Right ventricle myocardium superior (tissue), 1 donor: ENCODE measurements at regions not wholly inside any gene's neighbourhood (a gene's known extent, or its start where the extent isn't known, plus 50 kb on each side); places are given as distances from the start of the nearest gene placed in this dataset.
A peak's percentile ranks its signal among the peaks of the same experiment; 100 is the strongest.
"Not testable (repeated sequence)": the region's sequence is repeated elsewhere in the genome, so short reads cannot be mapped to it uniquely, and the experiment has no call there.

ENCODE experiments used
- ATAC-seq: fragments of 200-7000 bp; cut with Tn5 transposase; one replicate; pipeline ENCODE4 v1.9.1; 2020; ENCODE audit warnings: mild to moderate bottlenecking; ENCODE audit not compliant: poor library complexity
- DNase-seq: peaks from one replicate; pipeline ENCODE4 v3.0.0-alpha.2; 2020
- intact Hi-C: fragments of 100-400 bp; cut with DNase I; formaldehyde crosslinking; loops from one replicate; pipeline ENCODE4 v1.11.2; 2022
- donor health status: DM: no; HTN: yes; CAD: no; lungs with severe emphysema.

GRCh38 chr3:513301-513700 is 316.7 kb downstream of the CHL1 start:
- ATAC-seq (no peak), DNase-seq (no peak)
- intact Hi-C loops = no loop called here

- ATAC-seq (no peak), DNase-seq (no peak)
- intact Hi-C loops = no loop called here
Observed at GRCh38 chr3:514192-514591, 317.6 kb downstream of the CHL1 start.

- DNase-seq (no peak), ATAC-seq (no peak)
- intact Hi-C loops = no loop called here
Observed at GRCh38 chr3:519026-519425, 322.5 kb downstream of the CHL1 start.

DNA sequence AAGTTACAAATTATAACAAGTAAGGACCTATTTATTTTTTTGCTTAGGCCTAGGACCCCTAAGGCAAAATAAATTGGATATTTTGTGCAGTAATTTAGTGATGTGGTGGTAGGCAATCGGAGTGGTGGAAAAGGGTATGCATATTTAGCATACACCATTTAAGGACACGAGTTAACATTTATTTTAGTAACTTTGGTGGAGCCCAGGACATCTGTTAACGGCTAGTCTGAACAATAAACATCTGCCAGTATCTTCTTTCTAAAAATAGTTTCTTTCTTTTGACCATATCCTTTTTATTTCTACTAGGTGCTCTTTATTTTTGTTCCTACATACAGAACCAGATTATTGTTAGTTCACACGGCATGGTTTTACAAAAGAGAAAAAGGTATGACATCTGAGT is 326.3 kb downstream of the CHL1 start:
- no peak for DNase-seq
- ATAC-seq = no peak
- intact Hi-C loops = no loop called here

DNA sequence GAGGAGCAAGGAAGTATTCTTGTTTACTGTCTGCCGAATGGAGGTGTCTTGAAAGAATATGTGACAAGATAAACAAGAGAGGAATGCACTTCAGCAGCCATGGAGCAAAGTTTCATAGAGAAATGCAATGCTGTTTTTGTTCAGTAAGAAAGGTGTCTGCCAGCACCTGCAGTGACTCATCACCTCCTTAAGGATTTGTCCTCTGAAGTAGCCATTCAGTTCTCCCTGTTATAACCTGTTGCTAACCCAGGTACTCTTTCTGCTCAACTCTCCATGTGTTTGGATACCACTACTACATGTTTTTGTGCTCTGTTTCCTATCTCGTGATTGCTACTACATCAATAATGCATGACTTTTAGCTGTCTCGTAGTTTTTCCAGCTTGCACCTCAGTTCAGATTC is 328.9 kb downstream of the CHL1 start:
- intact Hi-C loops = no loop called here
- ATAC-seq = no peak
- no peak for DNase-seq

DNA sequence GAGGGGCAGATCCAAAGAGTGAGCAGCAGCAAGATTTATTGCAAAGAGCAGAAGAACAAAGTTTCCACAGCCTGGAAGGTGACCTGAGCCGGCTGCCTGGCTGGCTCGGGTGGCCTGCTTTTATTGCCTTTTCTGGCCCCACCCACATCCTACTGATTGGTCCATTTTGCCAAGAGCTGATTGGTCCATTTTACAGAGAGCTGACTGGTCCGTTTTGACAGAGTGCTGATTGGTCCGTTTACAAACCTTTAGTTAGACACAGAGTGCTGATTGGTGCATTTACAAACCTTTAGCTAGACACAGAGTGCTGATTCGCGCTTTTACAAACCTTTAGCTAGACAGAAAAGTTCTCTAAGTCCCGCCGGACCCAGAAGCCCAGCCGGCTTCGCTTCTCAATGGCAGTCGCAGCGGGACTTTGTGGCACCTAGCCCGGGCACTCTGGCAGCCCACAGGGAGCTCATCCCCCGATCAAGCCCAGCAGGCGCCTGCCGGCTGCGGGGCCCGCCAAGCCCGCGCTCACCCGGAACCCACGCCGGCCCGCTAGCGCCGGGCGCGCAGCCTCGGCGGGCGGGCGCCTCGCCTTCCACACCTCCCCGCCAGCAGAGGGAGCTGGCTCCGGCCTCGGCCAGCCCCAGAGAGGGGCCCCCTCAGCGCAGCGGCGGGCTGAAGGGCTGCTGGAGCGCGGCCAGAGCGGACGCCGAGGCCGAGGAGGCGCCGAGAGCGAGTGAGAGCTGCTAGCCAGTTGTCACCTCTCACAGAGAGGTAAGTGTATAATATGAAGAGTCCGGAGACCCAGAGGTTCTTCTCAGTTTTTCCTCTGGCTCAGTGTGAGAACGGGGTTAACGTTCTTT is 339.2 kb downstream of the CHL1 start:
- intact Hi-C loops = no loop called here
- DNase-seq (peak; percentile 53), ATAC-seq (peak; percentile 45)

- ATAC-seq (no peak), DNase-seq (no peak)
- intact Hi-C loops = no loop called here
Observed at GRCh38 chr3:536417-536813, 339.9 kb downstream of the CHL1 start.

- intact Hi-C loops = no loop called here
- DNase-seq (no peak), ATAC-seq (no peak)
Observed at GRCh38 chr3:541062-541801, 344.7 kb downstream of the CHL1 start.

GRCh38 chr3:542021-542420 is 345.5 kb downstream of the CHL1 start:
- ATAC-seq (no peak), DNase-seq (no peak)
- intact Hi-C loops = no loop called here

DNA sequence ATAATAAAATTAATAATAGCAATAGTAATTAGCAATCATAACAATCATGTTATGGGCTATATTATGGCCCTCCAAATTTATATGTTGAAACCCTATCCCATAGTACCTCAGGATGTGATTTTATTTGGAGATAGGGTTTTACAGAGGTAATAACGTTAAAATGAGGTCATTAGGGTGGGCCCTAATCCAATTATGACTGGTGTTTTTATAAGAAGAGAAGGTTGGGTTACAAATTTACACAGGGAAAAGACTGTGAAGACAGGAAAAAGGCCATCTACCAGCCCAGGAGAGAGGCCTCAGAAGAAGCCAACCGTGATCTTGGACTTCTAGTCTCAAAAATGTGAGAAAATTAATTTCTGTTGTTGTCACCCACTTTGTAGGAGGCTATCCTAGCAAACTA is 353.1 kb downstream of the CHL1 start:
- intact Hi-C loops = no loop called here
- DNase-seq = no peak

GRCh38 chr3:550471-550870 is 353.9 kb downstream of the CHL1 start:
- ATAC-seq (no peak), DNase-seq (no peak)
- intact Hi-C loops = no loop called here

More for the DNA sequence above, 353.1 kb downstream of the CHL1 start:
- no peak for ATAC-seq

DNA sequence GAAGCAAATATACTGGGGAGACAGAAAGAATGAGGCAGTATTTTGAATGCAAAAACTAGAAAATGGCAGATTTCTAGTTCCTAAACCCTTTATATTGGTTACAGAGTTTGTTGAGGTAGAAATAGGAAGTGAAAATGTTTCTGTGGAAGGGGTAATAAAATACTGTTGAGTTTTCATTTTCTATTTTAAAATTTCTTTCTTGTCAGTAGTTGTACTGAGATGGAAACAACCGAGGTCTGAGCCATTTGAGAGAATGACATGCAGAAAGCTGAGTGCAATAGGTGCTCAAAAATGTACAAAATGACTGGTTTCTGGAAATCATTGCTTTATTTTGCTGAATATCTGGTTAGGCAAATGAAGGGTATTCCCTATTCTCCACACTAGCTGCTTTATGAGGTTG is 361.4 kb downstream of the CHL1 start:
- intact Hi-C loops = no loop called here
- no peak for DNase-seq
- ATAC-seq = no peak

DNA sequence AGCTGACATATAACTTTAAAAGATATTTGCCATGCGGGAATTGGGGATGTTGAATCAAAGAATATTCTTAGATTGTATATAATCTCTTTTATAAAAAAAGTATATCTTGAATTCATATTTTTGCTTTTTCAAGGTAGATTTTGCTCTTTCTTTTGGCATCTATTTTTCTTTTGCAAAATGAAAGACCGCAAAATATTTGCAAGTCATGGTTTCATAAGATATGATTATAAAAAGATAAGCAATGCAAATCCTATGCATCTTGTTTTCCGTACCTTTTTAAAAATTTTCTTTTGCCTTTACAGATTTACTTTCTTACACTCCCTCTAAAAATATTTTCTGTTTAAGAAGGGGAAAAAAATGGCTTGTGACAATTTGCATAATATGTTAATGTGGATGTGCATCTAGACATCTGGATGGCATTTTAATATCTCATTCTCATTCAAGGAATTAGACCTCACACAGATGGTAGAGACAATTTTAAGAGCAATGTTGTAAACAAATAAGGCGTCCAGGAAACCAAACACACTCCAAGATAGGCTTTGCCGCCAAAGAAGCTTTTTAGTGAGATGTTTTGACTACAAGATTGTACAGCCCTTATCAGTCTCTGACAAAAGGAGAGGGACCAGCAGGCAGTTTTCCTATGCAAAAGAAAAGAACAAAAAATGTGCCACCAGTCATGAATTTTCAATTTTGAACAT is 371.1 kb downstream of the CHL1 start:
- DNase-seq = no peak
- no peak for ATAC-seq
- intact Hi-C loops = no loop called here

- intact Hi-C loops, ATAC-seq: not testable (repeated sequence)
Observed at GRCh38 chr3:579529-579928, 383.0 kb downstream of the CHL1 start.

DNA sequence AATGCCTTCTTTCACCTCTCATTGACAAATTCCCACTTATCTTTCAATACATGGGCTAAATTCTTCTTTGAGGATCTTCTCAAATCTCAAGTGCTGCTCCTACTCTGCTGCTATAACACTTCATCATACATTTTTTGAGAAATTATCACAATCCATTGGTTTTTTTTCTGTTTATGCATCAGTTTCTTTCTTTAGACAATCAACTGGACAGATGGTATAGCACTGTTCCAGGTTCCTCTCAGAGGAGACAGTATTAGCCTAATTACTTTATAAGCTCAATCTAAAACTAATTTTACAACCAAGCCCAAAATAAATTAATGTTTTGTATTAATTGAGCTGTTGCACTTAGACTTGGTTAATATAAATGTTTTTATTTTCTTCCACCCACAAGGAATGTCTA is 392.5 kb downstream of the CHL1 start:
- DNase-seq, intact Hi-C loops: not testable (repeated sequence)

More at GRCh38 chr3:579529-579928, 383.0 kb downstream of the CHL1 start:
- not testable (repeated sequence) for DNase-seq

GRCh38 chr3:597304-597703 is 400.7 kb downstream of the CHL1 start:
- intact Hi-C loops, ATAC-seq: not testable (repeated sequence)

More for the DNA sequence above, 392.5 kb downstream of the CHL1 start:
- ATAC-seq = not testable (repeated sequence)

GRCh38 chr3:597746-598145 is 401.2 kb downstream of the CHL1 start:
- ATAC-seq, intact Hi-C loops, DNase-seq: not testable (repeated sequence)

More at GRCh38 chr3:597304-597703, 400.7 kb downstream of the CHL1 start:
- DNase-seq = not testable (repeated sequence)

DNA sequence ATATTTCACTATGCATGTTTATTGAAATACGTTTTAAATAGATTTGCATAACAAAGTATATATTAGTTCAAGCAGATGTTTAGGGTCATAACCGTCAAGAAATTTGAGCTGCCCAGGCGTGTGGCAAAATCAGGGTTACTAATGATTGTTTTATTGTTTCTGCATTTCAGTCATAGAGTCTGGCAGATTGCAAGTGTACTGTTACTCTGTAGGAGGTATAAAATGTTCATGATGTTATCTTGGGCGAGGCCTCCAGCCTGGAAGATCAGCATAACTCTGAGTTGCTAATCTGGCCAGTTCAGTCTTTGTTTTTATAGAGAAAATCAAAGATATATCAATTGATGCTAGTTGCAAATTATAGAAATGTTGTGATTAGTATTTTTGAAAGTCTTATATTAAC is 410.9 kb downstream of the CHL1 start:
- DNase-seq, intact Hi-C loops, ATAC-seq: not testable (repeated sequence)

DNA sequence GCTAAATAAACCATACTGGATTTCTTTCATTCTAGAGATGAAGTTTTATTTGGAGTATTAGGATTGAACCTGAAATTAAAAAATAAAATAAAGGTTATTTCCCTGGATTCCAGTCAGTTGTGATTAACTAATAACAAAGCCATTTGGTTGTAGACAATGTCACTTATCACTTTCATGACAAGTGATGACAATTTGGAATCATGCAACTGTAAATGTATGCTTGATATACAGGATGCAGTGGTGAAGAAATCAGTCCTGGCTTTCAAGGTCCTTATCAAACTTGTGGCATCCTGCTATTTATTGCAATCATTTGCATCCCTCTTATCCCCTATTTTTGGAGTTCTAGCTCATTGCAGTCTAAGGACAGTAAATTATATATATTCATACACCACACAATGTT is 425.2 kb downstream of the CHL1 start:
- no peak for DNase-seq
- intact Hi-C loops = no loop called here
- ATAC-seq = no peak
